ENCODE measurements at regions not wholly inside any gene's neighbourhood (a gene's known extent, or its start where the extent isn't known, plus 50 kb on each side); places are given as distances from the start of the nearest gene placed in this dataset.

GRCh38 chr5:89120719-89121118 is 237.7 kb upstream of the MEF2C start:
- 88% methylated on average over 3 of the region's 3 CpGs; no CpG with 5 or more reads in 1 of the 2 experiments for WGBS, 2 experiments (ENCODE audit: extremely low coverage in 1 of 2, insufficient coverage in 1 of 2, insufficient read length in 1 of 2, insufficient replicate concordance in 2 of 2, low coverage in 1 of 2, low lambda C conversion rate in 2 of 2, missing lambda C conversion rate in 1 of 2)
- no peak overlapping the region for H4K8ac ChIP-seq (ENCODE audit: extremely low read depth, insufficient read depth, low read length)
- no peak overlapping the region for H2BK120ac ChIP-seq (replicated peaks; ENCODE audit: low read depth, low read length)
- FAIRE-seq (no peak), DNase-seq (ENCODE audit: low read depth in 1 of 2, low spot score in 2 of 2) (no peak)
- H3K79me1 ChIP-seq (ENCODE audit: low read depth, low read length): no peaks in the 10 kb centered on the region
- no peak overlapping the region for H3K27ac ChIP-seq (ENCODE audit: low read depth, low read length)
- H3K23me2 ChIP-seq (ENCODE audit: low read depth, low read length): no peaks in the 10 kb centered on the region; the same call in 1 of the 2 replicates
- H2BK5ac ChIP-seq (ENCODE audit: low read depth, low read length): no peak overlapping the region
- H3K27me3 ChIP-seq (replicated peaks in 1 of 4; ENCODE audit: control insufficient read depth in 3 of 4, extremely low read depth in 1 of 4, insufficient read depth in 3 of 4, low read length in 3 of 4): no peaks in the 10 kb centered on the region
- no peak overlapping the region for H3K9ac ChIP-seq (replicated peaks in 1 of 4; ENCODE audit: extremely low read depth in 1 of 4, low read depth in 3 of 4, low read length in 3 of 4)
- no peaks in the 10 kb centered on the region for H3K79me2 ChIP-seq (ENCODE audit: control insufficient read depth in 1 of 2, insufficient read depth in 2 of 2, low read length in 2 of 2)
- H2AK5ac ChIP-seq (ENCODE audit: low read depth, low read length): no peak overlapping the region
- H4K20me1 ChIP-seq (replicated peaks in 1 of 2; ENCODE audit: control insufficient read depth in 1 of 2, insufficient read depth in 2 of 2, low read length in 2 of 2): no peaks in the 10 kb centered on the region
- H3K23ac ChIP-seq (ENCODE audit: insufficient read length): no peak overlapping the region
- ChIA-PET POLR2A (ENCODE audit: partially characterized antibody) (interaction anchor here (0.8 kb wide), 1 partner anchor 232 kb away, joined by 4 read pairs; no protein-coding TSS in a partner anchor), CTCF (ENCODE audit: partially characterized antibody) (interaction anchor here (0.9 kb wide), 1 partner anchor 296 kb away, joined by 3 read pairs; no protein-coding TSS in a partner anchor)
- no peak overlapping the region for H3K14ac ChIP-seq (ENCODE audit: insufficient read length)
- H3K18ac ChIP-seq (ENCODE audit: extremely low read depth, low read length): no peak overlapping the region
- no peak overlapping the region for H3K4ac ChIP-seq (replicated peaks; ENCODE audit: insufficient read length, low read depth, low read length)
- H3K36me3 ChIP-seq (ENCODE audit: control insufficient read depth in 2 of 4, insufficient read depth in 4 of 4, low read length in 3 of 4): no peaks in the 10 kb centered on the region
- H3K4me2 ChIP-seq (ENCODE audit: insufficient read depth in 1 of 2, low read depth in 2 of 2, low read length in 2 of 2): no peak overlapping the region
- no peak overlapping the region for H2BK20ac ChIP-seq (ENCODE audit: low read length)
- peak overlapping the region; percentile 71; the same call in 1 of the 2 replicates for H2AFZ ChIP-seq (ENCODE audit: low read length)
- no peak overlapping the region for H2BK12ac ChIP-seq (ENCODE audit: low read depth, low read length)
- H2BK15ac ChIP-seq (ENCODE audit: low read length): no peak overlapping the region
- H4K91ac ChIP-seq (replicated peaks; ENCODE audit: insufficient read length, low read length): no peak overlapping the region
- H3K56ac ChIP-seq (replicated peaks; ENCODE audit: insufficient read length, low read depth, low read length): no peak overlapping the region
- no peak overlapping the region for H3K4me3 ChIP-seq (ENCODE audit: extremely low read depth in 1 of 4, insufficient read depth in 2 of 4, low read depth in 3 of 4, low read length in 4 of 4)
- H4K5ac ChIP-seq (ENCODE audit: insufficient read length, low read depth, low read length): no peak overlapping the region
- H3K9me3 ChIP-seq (ENCODE audit: insufficient read depth in 2 of 2, low read depth in 1 of 2, low read length in 1 of 2): no peaks in the 10 kb centered on the region
- no peaks in the 10 kb centered on the region for H3K4me1 ChIP-seq (replicated peaks in 1 of 4; ENCODE audit: control insufficient read depth in 3 of 4, insufficient read depth in 4 of 4, low read length in 3 of 4)
- TF ChIP-seq GABPA (IDR thresholded peaks at IDR 0.05; ENCODE audit: borderline replicate concordance, insufficient read depth, low read length) (no peak), KDM5A (IDR thresholded peaks at IDR 0.05; ENCODE audit: low read length) (no peak), SP4 (IDR thresholded peaks at IDR 0.05; ENCODE audit: low read length) (no peak), CHD2 (IDR thresholded peaks at IDR 0.05; ENCODE audit: low read length) (no peak), SIN3A (conservative IDR thresholded peaks at IDR 0.05 in 1 of 2, IDR thresholded peaks at IDR 0.05 in 1 of 2; ENCODE audit: low read depth in 1 of 2, low read length in 2 of 2) (no peak), POLR2AphosphoS5 (IDR thresholded peaks at IDR 0.05; ENCODE audit: low read depth, low read length) (no peak), BACH1 (IDR thresholded peaks at IDR 0.05; ENCODE audit: low read length) (no peak), YY1 (IDR thresholded peaks at IDR 0.05; ENCODE audit: low read depth, low read length) (no peak), RNF2 (IDR thresholded peaks at IDR 0.05; ENCODE audit: borderline replicate concordance, low read depth, low read length, missing control alignments, poor library complexity, severe bottlenecking) (no peak), JUND (IDR thresholded peaks at IDR 0.05; ENCODE audit: low read length) (no peak), SUZ12 (IDR thresholded peaks at IDR 0.05; ENCODE audit: low read length) (no peak), CTBP2 (IDR thresholded peaks at IDR 0.05; ENCODE audit: borderline replicate concordance, insufficient read depth, insufficient read length, low read length) (no peak), ASH2L (IDR thresholded peaks at IDR 0.05; ENCODE audit: low read length) (no peak), SP1 (IDR thresholded peaks at IDR 0.05; ENCODE audit: low read depth, low read length) (no peak), E2F6 (IDR thresholded peaks at IDR 0.05) (no peak)
